ENCODE measurements at regions not wholly inside any gene's neighbourhood (a gene's known extent, or its start where the extent isn't known, plus 50 kb on each side); places are given as distances from the start of the nearest gene placed in this dataset.

GRCh38 chr3:143210141-143210540 is 90.6 kb downstream of the CHST2 start:
- peaks cover 0 to 9% (median 0%) of the 10 kb centered on the region in 3 donors for H3K36me3 Mint-ChIP-seq
- peaks cover 0 to 3% (median 0%) of the 10 kb centered on the region in 5 donors for H3K9me3 Mint-ChIP-seq
- no peaks in the 10 kb centered on the region for H3K4me1 ChIP-seq (ENCODE audit: insufficient read depth, low read length)
- H3K27ac ChIP-seq (ENCODE audit: low read depth, low read length), result no peak overlapping the region
- H3K9me3 ChIP-seq (ENCODE audit: low read length), result no peaks in the 10 kb centered on the region
- no peaks in the 10 kb centered on the region for H3K4me1 Mint-ChIP-seq
- no peaks in the 10 kb centered on the region for H3K27me3 ChIP-seq (ENCODE audit: insufficient read depth, low read length, poor library complexity, severe bottlenecking)
- CTCF ChIA-PET, result no interaction called here
- H3K36me3 ChIP-seq (ENCODE audit: insufficient read depth, low read length), result no peaks in the 10 kb centered on the region
- no peak for DNase-seq
- H3K4me3 ChIP-seq (ENCODE audit: low read length), result no peak overlapping the region
- POLR2A ChIA-PET, result no interaction called here
- H3K27me3 Mint-ChIP-seq, result peaks cover 1 to 7% of the 10 kb centered on the region in 2 donors
- H3K27ac Mint-ChIP-seq, result no peak overlapping the region
- H3K4me3 Mint-ChIP-seq, result no peak overlapping the region

GRCh38 chr3:143215059-143215458 is 95.5 kb downstream of the CHST2 start:
- H3K4me1 ChIP-seq (ENCODE audit: insufficient read depth, low read length), result peaks cover 7% of the 10 kb centered on the region
- no peak overlapping the region for H3K27ac Mint-ChIP-seq
- DNase-seq, result no peak
- H3K9me3 Mint-ChIP-seq, result no peaks in the 10 kb centered on the region
- H3K9me3 ChIP-seq (ENCODE audit: low read length), result no peaks in the 10 kb centered on the region
- H3K4me3 ChIP-seq (ENCODE audit: low read length), result no peak overlapping the region
- H3K36me3 ChIP-seq (ENCODE audit: insufficient read depth, low read length), result no peaks in the 10 kb centered on the region
- H3K36me3 Mint-ChIP-seq, result peaks cover 0 to 5% (median 0%) of the 10 kb centered on the region in 3 donors
- POLR2A ChIA-PET, result no interaction called here
- no peak overlapping the region for H3K4me3 Mint-ChIP-seq
- peaks cover 0 to 4% (median 1%) of the 10 kb centered on the region in 3 donors for H3K4me1 Mint-ChIP-seq
- CTCF ChIA-PET, result no interaction called here
- H3K27ac ChIP-seq (ENCODE audit: low read depth, low read length), result no peak overlapping the region
- H3K27me3 Mint-ChIP-seq, result peaks cover 1 to 7% of the 10 kb centered on the region in 2 donors
- H3K27me3 ChIP-seq (ENCODE audit: insufficient read depth, low read length, poor library complexity, severe bottlenecking), result no peaks in the 10 kb centered on the region
